RWPE1 (cell line): ENCODE measurements at regions not wholly inside any gene's neighbourhood (a gene's known extent, or its start where the extent isn't known, plus 50 kb on each side); places are given as distances from the start of the nearest gene placed in this dataset.
"Not testable (repeated sequence)": the region's sequence is repeated elsewhere in the genome, so short reads cannot be mapped to it uniquely, and the experiment has no call there.

Source experiments
- CTCF ChIA-PET: fragments of 350-600 bp; sonication (Branson Sonifier 250); formaldehyde crosslinking; extraction: SDS; loops from one replicate; lab custom pipeline; 2021; lab: Yijun Ruan, JAX
- POLR2A ChIA-PET: fragments of 400-600 bp; formaldehyde crosslinking; extraction: SDS; loops from one replicate; lab custom pipeline; 2020; ENCODE audit warnings: antibody characterized with exemption; ENCODE audit not compliant: low non-redundant PET; lab: Yijun Ruan, JAX
- DNase-seq: peaks from one replicate; pipeline ENCODE4 v3.0.0; 2012; ENCODE audit warnings: low spot score
- H3K27ac ChIP-seq: fragments of 450-650 bp; 2 replicates; pipeline ENCODE4 v1.5.1; 2017
- TF ChIP-seq, protein P1 (sequence below): fragments of 450-650 bp; conservative IDR thresholded peaks from 2 replicates; pipeline ENCODE4 v1.5.1; 2017; ENCODE audit warnings: low read depth, mild to moderate bottlenecking

DNA sequence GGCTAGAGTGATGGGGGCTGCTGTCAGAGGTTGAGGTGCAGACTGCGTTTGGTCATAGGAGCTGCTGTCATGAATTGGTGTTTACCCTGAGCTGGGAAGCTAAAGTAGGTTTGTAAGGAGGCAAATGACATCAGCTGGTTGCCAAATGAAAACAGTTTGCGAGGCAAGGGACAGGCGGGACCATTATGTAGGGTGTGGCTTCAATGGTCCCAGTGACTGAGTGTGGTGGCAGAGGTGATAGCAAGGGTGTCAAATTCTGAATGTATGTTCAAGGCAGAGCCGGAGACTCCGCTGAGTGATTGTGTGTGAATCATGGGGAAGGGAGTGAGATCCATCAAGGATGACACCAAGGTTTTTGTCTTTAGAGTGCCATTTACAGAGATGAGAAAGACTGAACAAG lies 359.5 kb downstream of the VRK1 start:
- no peak for DNase-seq
- POLR2A ChIA-PET, result no interaction called here
- TF ChIP-seq, protein P1, sequence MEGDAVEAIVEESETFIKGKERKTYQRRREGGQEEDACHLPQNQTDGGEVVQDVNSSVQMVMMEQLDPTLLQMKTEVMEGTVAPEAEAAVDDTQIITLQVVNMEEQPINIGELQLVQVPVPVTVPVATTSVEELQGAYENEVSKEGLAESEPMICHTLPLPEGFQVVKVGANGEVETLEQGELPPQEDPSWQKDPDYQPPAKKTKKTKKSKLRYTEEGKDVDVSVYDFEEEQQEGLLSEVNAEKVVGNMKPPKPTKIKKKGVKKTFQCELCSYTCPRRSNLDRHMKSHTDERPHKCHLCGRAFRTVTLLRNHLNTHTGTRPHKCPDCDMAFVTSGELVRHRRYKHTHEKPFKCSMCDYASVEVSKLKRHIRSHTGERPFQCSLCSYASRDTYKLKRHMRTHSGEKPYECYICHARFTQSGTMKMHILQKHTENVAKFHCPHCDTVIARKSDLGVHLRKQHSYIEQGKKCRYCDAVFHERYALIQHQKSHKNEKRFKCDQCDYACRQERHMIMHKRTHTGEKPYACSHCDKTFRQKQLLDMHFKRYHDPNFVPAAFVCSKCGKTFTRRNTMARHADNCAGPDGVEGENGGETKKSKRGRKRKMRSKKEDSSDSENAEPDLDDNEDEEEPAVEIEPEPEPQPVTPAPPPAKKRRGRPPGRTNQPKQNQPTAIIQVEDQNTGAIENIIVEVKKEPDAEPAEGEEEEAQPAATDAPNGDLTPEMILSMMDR, result no peak
- CTCF ChIA-PET, result no interaction called here
- H3K27ac ChIP-seq, result no peak overlapping the region

DNA sequence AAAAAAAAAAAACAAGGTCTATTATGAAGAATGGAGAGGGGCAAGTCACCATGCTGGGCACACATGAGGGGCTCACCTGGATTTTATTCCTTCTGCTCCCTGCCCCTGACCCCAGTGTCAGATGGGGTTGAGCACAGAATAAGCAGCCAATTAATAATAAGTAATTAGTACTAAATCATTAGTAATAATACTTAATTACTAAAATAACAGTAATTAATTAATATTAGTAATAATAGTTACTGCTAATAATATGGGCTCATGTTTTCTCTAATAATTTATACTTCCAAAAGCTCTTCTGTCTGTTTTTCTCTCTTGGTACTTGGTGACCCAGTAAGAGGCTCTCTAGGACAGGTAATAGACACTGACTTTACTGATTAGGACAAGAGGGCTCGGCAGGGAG lies 360.9 kb downstream of the VRK1 start:
- TF ChIP-seq, protein P1, result no peak
- CTCF ChIA-PET, result no interaction called here
- no peak overlapping the region for H3K27ac ChIP-seq
- POLR2A ChIA-PET, result no interaction called here
- no peak for DNase-seq

DNA sequence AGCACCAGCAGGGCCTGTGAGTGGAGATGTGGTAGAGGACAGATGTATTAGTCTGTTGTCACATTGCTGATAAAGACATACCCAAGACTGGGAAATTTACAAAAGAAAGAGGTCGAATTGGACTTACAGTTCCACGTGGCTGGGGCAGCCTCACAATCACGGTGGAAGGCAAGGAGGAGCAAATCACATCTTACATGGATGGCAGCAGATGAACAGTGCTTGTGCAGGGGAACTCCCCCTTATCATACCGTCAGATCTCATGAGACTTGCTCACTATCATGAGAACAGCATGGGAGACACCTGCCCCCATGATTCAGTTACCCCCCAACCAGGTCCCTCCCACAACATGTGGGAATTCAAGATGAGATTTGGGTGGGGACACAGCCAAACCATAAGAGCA lies 361.9 kb downstream of the VRK1 start:
- DNase-seq, result no peak
- TF ChIP-seq, protein P1, result no peak
- H3K27ac ChIP-seq, result no peak overlapping the region
- ChIA-PET POLR2A (no interaction called here), CTCF (interaction anchor here (0.7 kb wide), 1 partner anchor 18 kb away, joined by 4 read pairs; no protein-coding TSS in a partner anchor)

DNA sequence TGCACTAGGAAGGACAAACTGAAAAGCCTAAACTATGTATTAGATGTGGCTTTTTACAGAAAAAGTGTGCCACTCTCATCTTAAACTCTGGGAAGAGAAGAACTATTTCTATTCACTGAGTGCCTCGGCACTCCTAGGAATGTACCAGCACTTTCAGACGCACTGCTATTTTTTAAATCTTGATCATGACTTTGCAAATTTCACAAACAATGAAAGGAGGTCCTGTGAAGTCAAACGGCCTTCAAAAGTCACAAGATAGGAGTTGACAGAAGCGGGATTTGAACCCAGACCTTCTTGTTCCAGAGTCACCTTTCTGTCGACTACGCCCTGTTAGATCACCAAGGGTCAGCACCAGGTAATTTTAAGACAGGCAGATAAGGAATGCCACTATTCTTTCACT lies 365.4 kb downstream of the VRK1 start:
- no peak for DNase-seq
- no peak overlapping the region for H3K27ac ChIP-seq
- POLR2A ChIA-PET, result no interaction called here
- TF ChIP-seq, protein P1, result no peak
- CTCF ChIA-PET, result no interaction called here

DNA sequence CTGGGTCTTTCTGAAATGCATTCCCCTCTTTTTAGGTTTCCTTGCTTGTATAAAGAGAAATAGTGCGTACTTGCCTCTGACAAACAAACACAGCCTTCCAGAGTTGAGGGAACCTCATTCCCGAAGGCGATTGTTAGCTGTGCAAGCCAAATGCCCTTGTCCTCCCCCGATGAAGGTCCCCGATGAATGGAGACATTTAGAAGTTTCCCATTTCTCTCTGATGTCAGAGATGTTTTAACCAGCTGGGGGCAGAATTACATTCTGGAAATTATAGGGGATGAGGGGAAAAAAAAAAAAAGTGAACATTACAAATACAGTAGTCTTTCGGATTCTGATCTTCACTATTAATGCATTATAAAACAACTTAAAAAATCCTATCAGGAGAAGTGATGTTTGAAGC lies 366.8 kb downstream of the VRK1 start:
- no peak overlapping the region for H3K27ac ChIP-seq
- TF ChIP-seq, protein P1, result no peak
- no peak for DNase-seq
- POLR2A ChIA-PET, result no interaction called here
- CTCF ChIA-PET, result interaction anchor here (0.7 kb wide), 1 partner anchor 153 kb away, joined by 5 read pairs; no protein-coding TSS in a partner anchor

DNA sequence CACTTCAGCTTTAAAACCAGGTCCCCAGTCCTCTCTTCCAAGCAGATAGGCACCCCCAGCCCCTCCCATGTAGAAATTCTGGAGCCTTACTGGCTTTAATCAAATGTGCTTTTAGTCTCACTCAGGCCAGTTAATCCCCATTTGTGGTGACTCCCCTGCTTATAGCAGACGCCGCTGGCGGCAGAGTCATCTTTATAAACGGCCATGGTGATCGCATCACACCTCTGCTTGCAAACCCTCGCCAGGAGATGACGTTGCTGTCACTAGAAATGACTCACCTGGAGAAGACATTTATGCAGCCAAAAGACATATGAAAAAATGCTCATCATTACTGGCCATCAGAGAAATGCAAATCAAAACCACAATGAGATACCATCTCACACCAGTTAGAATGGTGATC lies 369.3 kb downstream of the VRK1 start:
- ChIA-PET POLR2A (no interaction called here), CTCF (no interaction called here)
- TF ChIP-seq, protein P1, result no peak
- H3K27ac ChIP-seq, result no peak overlapping the region
- DNase-seq, result no peak

DNA sequence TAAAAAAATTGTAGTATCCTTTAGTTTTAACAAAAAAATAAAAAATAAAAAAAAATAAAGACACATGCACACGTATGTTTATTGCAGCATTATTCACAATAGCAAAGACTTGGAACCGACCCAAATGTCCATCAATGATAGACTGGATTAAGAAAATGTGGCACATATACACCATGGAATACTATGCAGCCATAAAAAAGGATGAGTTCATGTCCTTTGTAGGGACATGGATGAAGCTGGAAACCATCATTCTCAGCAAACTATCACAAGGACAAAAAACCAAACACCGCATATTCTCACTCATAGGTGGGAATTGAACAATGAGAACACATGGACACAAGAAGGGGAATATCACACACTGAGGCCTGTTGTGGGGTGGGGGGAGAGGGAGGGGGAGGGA lies 370.4 kb downstream of the VRK1 start:
- H3K27ac ChIP-seq, POLR2A ChIA-PET, DNase-seq, CTCF ChIA-PET: not testable (repeated sequence)
